HEK293 (cell line): ENCODE measurements at regions not wholly inside any gene's neighbourhood (a gene's known extent, or its start where the extent isn't known, plus 50 kb on each side); places are given as distances from the start of the nearest gene placed in this dataset.

ENCODE experiments used
- CTCF ChIA-PET: fragments of 350-600 bp; formaldehyde crosslinking; extraction: SDS; loops from one replicate; lab custom pipeline; 2021; ENCODE audit warnings: antibody characterized with exemption; lab: Yijun Ruan, JAX
- POLR2A ChIA-PET: fragments of 300-600 bp; formaldehyde crosslinking; extraction: SDS; loops from one replicate; lab custom pipeline; 2020; ENCODE audit warnings: antibody characterized with exemption, inconsistent platforms; lab: Yijun Ruan, JAX
- H3K27ac ChIP-seq: fragments of 200-500 bp; sonication (Bioruptor generic); 2 replicates; pipeline ENCODE4 v1.5.1; 2014; ENCODE audit warnings: low read depth, low read length, control low read depth, inconsistent platforms; ENCODE audit errors: extremely low read depth
- H3K36me3 ChIP-seq, 2 experiments: fragments of 200-500 bp in 1 of 2; sonication (Bioruptor generic) in 1 of 2; 1 replicate in 1 of 2; 2 replicates in 1 of 2; pipeline ENCODE4 v1.5.1; 2014 to 2017; ENCODE audit warnings: inconsistent platforms in 2 of 2, low read length in 2 of 2; ENCODE audit not compliant: control insufficient read depth in 2 of 2, insufficient read depth in 1 of 2
- H3K4me1 ChIP-seq: fragments of 200-500 bp; sonication (Bioruptor generic); 2 replicates; pipeline ENCODE4 v1.5.1; 2014; ENCODE audit warnings: mild to moderate bottlenecking, low read length, inconsistent platforms; ENCODE audit not compliant: control insufficient read depth, insufficient read depth
- H3K4me3 ChIP-seq: 2 replicates; pipeline ENCODE4 v1.5.1; 2011; ENCODE audit warnings: low read depth, mild to moderate bottlenecking, control low read depth, low read length, moderate library complexity
- H3K9me3 ChIP-seq: fragments of 200-500 bp; sonication (Bioruptor generic); 2 replicates; pipeline ENCODE4 v1.5.1; 2014; ENCODE audit warnings: low read depth, low read length, inconsistent platforms; ENCODE audit not compliant: control insufficient read depth, insufficient read depth
- AEBP2 ChIP-seq: fragments of 450-650 bp; formaldehyde crosslinking; IDR thresholded peaks from 2 replicates; pipeline ENCODE4 v1.5.1; 2016; ENCODE audit warnings: missing biosample characterization, missing genetic modification characterization, borderline replicate concordance
- GLIS1 ChIP-seq: fragments of 450-650 bp; formaldehyde crosslinking; IDR thresholded peaks from 2 replicates; pipeline ENCODE4 v1.5.1; 2016; ENCODE audit warnings: missing biosample characterization, missing genetic modification characterization
- KLF10 ChIP-seq: fragments of 450-650 bp; IDR thresholded peaks from 2 replicates; pipeline ENCODE4 v1.5.1; 2018; ENCODE audit warnings: missing biosample characterization, mild to moderate bottlenecking, missing genetic modification characterization
- KLF7 ChIP-seq: fragments of 450-650 bp; formaldehyde crosslinking; IDR thresholded peaks from 2 replicates; pipeline ENCODE4 v1.5.1; 2016; ENCODE audit warnings: missing biosample characterization, missing genetic modification characterization, borderline replicate concordance
- PBX3 ChIP-seq: sonication (generic); formaldehyde crosslinking; IDR thresholded peaks from 2 replicates; pipeline ENCODE4 v1.8.1; 2022; ENCODE audit warnings: mild to moderate bottlenecking, moderate library complexity, missing genetic modification reagents
- RBAK ChIP-seq: fragments of 450-650 bp; formaldehyde crosslinking; IDR thresholded peaks from 2 replicates; pipeline ENCODE4 v1.5.1; 2016; ENCODE audit warnings: missing biosample characterization, missing genetic modification characterization
- YY1 ChIP-seq: fragments of 450-650 bp; formaldehyde crosslinking; IDR thresholded peaks from 2 replicates; pipeline ENCODE4 v1.5.1; 2018; ENCODE audit warnings: missing biosample characterization, missing genetic modification characterization
- ZBTB1 ChIP-seq: fragments of 450-650 bp; formaldehyde crosslinking; IDR thresholded peaks from 2 replicates; pipeline ENCODE4 v1.5.1; 2016; ENCODE audit warnings: missing biosample characterization, missing genetic modification characterization
- ZBTB17 ChIP-seq: fragments of 450-650 bp; formaldehyde crosslinking; IDR thresholded peaks from 2 replicates; pipeline ENCODE4 v1.5.1; 2016; ENCODE audit warnings: missing biosample characterization, missing genetic modification characterization
- ZBTB7A ChIP-seq: fragments of 450-650 bp; formaldehyde crosslinking; IDR thresholded peaks from 2 replicates; pipeline ENCODE4 v1.5.1; 2016; ENCODE audit warnings: low read depth, missing biosample characterization, missing genetic modification characterization
- ZNF114 ChIP-seq: fragments of 450-650 bp; formaldehyde crosslinking; IDR thresholded peaks from 2 replicates; pipeline ENCODE4 v1.5.0; 2017; ENCODE audit warnings: missing biosample characterization, missing genetic modification characterization
- ZNF138 ChIP-seq: fragments of 450-650 bp; formaldehyde crosslinking; IDR thresholded peaks from 2 replicates; pipeline ENCODE4 v1.5.1; 2016; ENCODE audit warnings: missing biosample characterization, missing genetic modification characterization, borderline replicate concordance
- ZNF311 ChIP-seq: fragments of 450-650 bp; formaldehyde crosslinking; IDR thresholded peaks from 2 replicates; pipeline ENCODE4 v1.5.1; 2017; ENCODE audit warnings: missing biosample characterization, missing genetic modification characterization, borderline replicate concordance
- ZNF596 ChIP-seq: fragments of 450-650 bp; IDR thresholded peaks from 2 replicates; pipeline ENCODE4 v1.5.0; 2018; ENCODE audit warnings: missing biosample characterization, mild to moderate bottlenecking, missing genetic modification characterization, moderate library complexity
- ZNF600 ChIP-seq: fragments of 450-650 bp; formaldehyde crosslinking; IDR thresholded peaks from 2 replicates; pipeline ENCODE4 v1.5.1; 2016; ENCODE audit warnings: missing biosample characterization, missing genetic modification characterization
- ZNF76 ChIP-seq: fragments of 450-650 bp; formaldehyde crosslinking; IDR thresholded peaks from 2 replicates; pipeline ENCODE4; 2016; ENCODE audit warnings: low read depth, missing biosample characterization, missing genetic modification characterization, borderline replicate concordance
- ZNF768 ChIP-seq: fragments of 450-650 bp; formaldehyde crosslinking; IDR thresholded peaks from 2 replicates; pipeline ENCODE4 v1.5.1; 2018; ENCODE audit warnings: missing biosample characterization, mild to moderate bottlenecking, missing genetic modification characterization
- ZNF776 ChIP-seq: fragments of 450-650 bp; formaldehyde crosslinking; IDR thresholded peaks from 2 replicates; pipeline ENCODE4 v1.5.0; 2017; ENCODE audit warnings: missing biosample characterization, missing genetic modification characterization, borderline replicate concordance
- ZNF791 ChIP-seq: fragments of 450-650 bp; formaldehyde crosslinking; IDR thresholded peaks from 2 replicates; pipeline ENCODE4 v1.5.1; 2016; ENCODE audit warnings: missing biosample characterization, missing genetic modification characterization
- TF ChIP-seq, protein P1 (sequence below): fragments of 450-650 bp; formaldehyde crosslinking; IDR thresholded peaks from 2 replicates; pipeline ENCODE4 v1.5.1; 2016; ENCODE audit warnings: missing biosample characterization, missing genetic modification characterization
- TF ChIP-seq, protein P2 (sequence below): fragments of 450-650 bp; formaldehyde crosslinking; IDR thresholded peaks from 2 replicates; pipeline ENCODE4 v1.5.1; 2017; ENCODE audit warnings: missing biosample characterization, mild to moderate bottlenecking, missing genetic modification characterization, moderate library complexity
- TF ChIP-seq, protein P3 (sequence below): fragments of 450-650 bp; formaldehyde crosslinking; optimal IDR thresholded peaks from 2 replicates; pipeline ENCODE3; 2016; ENCODE audit warnings: missing biosample characterization, mild to moderate bottlenecking, missing genetic modification characterization

DNA sequence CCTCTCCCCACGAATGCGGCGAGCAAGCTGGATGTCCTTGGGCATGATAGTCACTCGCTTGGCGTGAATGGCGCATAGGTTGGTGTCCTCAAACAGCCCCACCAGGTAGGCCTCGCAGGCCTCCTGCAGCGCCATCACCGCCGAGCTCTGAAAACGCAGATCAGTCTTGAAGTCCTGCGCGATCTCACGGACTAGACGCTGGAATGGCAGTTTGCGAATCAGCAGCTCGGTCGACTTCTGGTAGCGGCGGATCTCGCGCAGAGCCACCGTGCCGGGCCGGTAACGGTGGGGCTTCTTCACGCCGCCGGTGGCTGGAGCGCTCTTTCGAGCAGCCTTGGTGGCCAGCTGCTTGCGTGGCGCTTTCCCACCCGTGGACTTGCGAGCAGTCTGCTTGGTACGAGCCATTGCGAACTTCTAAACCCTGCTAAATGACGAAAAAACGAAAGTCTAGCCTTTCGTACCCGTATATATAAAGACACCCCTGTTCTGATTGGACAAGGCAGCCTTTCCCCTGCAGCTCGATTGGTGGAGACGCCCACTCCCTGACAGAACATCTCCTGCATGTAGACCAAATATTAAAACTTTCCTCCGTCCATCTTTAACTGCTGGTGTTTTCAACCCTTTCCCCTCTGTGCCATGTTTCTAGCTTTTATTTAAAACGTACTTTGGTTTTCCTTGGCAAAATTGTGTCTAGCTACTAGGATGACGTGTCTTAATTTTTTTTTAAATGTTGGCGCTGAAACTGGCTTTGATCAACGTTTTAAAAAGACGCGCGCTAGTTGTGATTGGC, 109.8 kb downstream of the HFE start (continued):
- TF ChIP-seq KLF10 (tag by site-specific recombination) (peak; percentile 57; the same call in 1 of the 2 replicates), YY1 (tag by site-specific recombination) (no peak), ZBTB1 (tag by site-specific recombination) (no peak), ZBTB17 (tag by site-specific recombination) (peak; percentile 78), ZNF600 (tag by site-specific recombination) (no peak), RBAK (tag by site-specific recombination) (no peak), PBX3 (no peak), ZNF596 (tag by site-specific recombination) (no peak), ZNF768 (tag by site-specific recombination) (peak; percentile 8; the same call in 1 of the 2 replicates), GLIS1 (tag by site-specific recombination) (peak; percentile 46)

DNA sequence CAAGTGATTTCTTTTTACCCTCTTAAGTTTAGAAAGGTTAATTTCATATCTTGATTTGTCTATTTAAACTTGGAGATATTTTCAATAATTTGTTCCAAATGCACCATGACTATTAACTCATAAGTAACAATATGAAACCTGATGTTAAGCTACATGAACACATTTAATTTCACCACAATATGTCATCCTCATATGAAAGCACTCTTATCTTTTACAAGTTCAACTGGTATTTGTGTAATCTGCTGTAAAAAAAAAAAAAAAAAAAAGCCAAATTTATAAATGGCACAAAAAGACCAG, 110.4 kb downstream of the HFE start:
- Histone ChIP-seq H3K4me3 (peak overlapping the region; percentile 45; the same call in 1 of the 2 replicates), H3K36me3 (peaks cover 0 to 5% of the 10 kb centered on the region in 2 experiments; a peak in 1 of 3 replicates), H3K27ac (no peak overlapping the region), H3K4me1 (no peaks in the 10 kb centered on the region), H3K9me3 (no peaks in the 10 kb centered on the region)
- CTCF ChIA-PET: interaction anchor here (0.7 to 2.2 kb wide), 5 partner anchors 8 to 52 kb away, joined by 3 to 8 read pairs (median 6); a partner anchor contains a TSS
- TF ChIP-seq ZNF776 (tag by site-specific recombination) (no peak), ZBTB7A (no peak), KLF7 (tag by site-specific recombination) (no peak), AEBP2 (tag by site-specific recombination) (no peak), ZNF138 (tag by site-specific recombination) (no peak), ZNF114 (tag by site-specific recombination) (no peak), ZNF311 (tag by site-specific recombination) (no peak), ZNF791 (no peak), ZNF76 (tag by site-specific recombination) (no peak)
- TF ChIP-seq, protein P1, sequence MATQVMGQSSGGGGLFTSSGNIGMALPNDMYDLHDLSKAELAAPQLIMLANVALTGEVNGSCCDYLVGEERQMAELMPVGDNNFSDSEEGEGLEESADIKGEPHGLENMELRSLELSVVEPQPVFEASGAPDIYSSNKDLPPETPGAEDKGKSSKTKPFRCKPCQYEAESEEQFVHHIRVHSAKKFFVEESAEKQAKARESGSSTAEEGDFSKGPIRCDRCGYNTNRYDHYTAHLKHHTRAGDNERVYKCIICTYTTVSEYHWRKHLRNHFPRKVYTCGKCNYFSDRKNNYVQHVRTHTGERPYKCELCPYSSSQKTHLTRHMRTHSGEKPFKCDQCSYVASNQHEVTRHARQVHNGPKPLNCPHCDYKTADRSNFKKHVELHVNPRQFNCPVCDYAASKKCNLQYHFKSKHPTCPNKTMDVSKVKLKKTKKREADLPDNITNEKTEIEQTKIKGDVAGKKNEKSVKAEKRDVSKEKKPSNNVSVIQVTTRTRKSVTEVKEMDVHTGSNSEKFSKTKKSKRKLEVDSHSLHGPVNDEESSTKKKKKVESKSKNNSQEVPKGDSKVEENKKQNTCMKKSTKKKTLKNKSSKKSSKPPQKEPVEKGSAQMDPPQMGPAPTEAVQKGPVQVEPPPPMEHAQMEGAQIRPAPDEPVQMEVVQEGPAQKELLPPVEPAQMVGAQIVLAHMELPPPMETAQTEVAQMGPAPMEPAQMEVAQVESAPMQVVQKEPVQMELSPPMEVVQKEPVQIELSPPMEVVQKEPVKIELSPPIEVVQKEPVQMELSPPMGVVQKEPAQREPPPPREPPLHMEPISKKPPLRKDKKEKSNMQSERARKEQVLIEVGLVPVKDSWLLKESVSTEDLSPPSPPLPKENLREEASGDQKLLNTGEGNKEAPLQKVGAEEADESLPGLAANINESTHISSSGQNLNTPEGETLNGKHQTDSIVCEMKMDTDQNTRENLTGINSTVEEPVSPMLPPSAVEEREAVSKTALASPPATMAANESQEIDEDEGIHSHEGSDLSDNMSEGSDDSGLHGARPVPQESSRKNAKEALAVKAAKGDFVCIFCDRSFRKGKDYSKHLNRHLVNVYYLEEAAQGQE (tag by site-specific recombination): no peak
- TF ChIP-seq, protein P2, sequence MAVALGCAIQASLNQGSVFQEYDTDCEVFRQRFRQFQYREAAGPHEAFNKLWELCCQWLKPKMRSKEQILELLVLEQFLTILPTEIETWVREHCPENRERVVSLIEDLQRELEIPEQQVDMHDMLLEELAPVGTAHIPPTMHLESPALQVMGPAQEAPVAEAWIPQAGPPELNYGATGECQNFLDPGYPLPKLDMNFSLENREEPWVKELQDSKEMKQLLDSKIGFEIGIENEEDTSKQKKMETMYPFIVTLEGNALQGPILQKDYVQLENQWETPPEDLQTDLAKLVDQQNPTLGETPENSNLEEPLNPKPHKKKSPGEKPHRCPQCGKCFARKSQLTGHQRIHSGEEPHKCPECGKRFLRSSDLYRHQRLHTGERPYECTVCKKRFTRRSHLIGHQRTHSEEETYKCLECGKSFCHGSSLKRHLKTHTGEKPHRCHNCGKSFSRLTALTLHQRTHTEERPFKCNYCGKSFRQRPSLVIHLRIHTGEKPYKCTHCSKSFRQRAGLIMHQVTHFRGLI (tag by site-specific recombination): no peak
- TF ChIP-seq, protein P3, sequence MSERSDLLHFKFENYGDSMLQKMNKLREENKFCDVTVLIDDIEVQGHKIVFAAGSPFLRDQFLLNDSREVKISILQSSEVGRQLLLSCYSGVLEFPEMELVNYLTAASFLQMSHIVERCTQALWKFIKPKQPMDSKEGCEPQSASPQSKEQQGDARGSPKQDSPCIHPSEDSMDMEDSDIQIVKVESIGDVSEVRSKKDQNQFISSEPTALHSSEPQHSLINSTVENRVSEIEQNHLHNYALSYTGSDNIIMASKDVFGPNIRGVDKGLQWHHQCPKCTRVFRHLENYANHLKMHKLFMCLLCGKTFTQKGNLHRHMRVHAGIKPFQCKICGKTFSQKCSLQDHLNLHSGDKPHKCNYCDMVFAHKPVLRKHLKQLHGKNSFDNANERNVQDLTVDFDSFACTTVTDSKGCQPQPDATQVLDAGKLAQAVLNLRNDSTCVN (tag by site-specific recombination): no peak
- POLR2A ChIA-PET: interaction anchor here (0.7 to 4.5 kb wide), 10 partner anchors 9 to 220 kb away, joined by 3 to 49 read pairs (median 14); a partner anchor contains a TSS
